GM19324 (cell line): ENCODE measurements at regions not wholly inside any gene's neighbourhood (a gene's known extent, or its start where the extent isn't known, plus 50 kb on each side); places are given as distances from the start of the nearest gene placed in this dataset.
"Not testable (repeated sequence)": the region's sequence is repeated elsewhere in the genome, so short reads cannot be mapped to it uniquely, and the experiment has no call there.

Experiments used
- ATAC-seq: cut with Tn5 transposase; IDR thresholded peaks from one replicate; pipeline ENCODE4 v1.9.1; 2021; ENCODE audit warnings: mild to moderate bottlenecking, moderate library complexity; ENCODE audit not compliant: unreplicated experiment, low FRiP score

- no peak for ATAC-seq
These were observed 212.1 kb upstream of the NETO1 start for GRCh38 chr18:73079920-73080319.

GRCh38 chr18:73060666-73061288 is 193.0 kb upstream of the NETO1 start:
- no peak for ATAC-seq

- no peak for ATAC-seq
These were observed 191.5 kb upstream of the NETO1 start for GRCh38 chr18:73059280-73059679.

- ATAC-seq = no peak
These were observed 179.9 kb upstream of the NETO1 start for GRCh38 chr18:73047688-73048087.

- no peak for ATAC-seq
These were observed 177.2 kb upstream of the NETO1 start for GRCh38 chr18:73045037-73045436.

GRCh38 chr18:73043611-73044010 is 175.8 kb upstream of the NETO1 start:
- no peak for ATAC-seq

- no peak for ATAC-seq
These were observed 175.4 kb upstream of the NETO1 start for GRCh38 chr18:73043211-73043610.

- ATAC-seq = no peak
These were observed 172.5 kb upstream of the NETO1 start for GRCh38 chr18:73040247-73040646.

- no peak for ATAC-seq
These were observed 170.5 kb upstream of the NETO1 start for GRCh38 chr18:73038336-73038735.

- no peak for ATAC-seq
These were observed 156.2 kb upstream of the NETO1 start for GRCh38 chr18:73023975-73024374.

- no peak for ATAC-seq
These were observed 141.9 kb upstream of the NETO1 start for GRCh38 chr18:73009691-73010090.

- no peak for ATAC-seq
These were observed 140.1 kb upstream of the NETO1 start for GRCh38 chr18:73007915-73008308.

- ATAC-seq = no peak
These were observed 139.6 kb upstream of the NETO1 start for GRCh38 chr18:73007195-73007914.

- ATAC-seq = no peak
These were observed 138.5 kb upstream of the NETO1 start for GRCh38 chr18:73006331-73006730.

- ATAC-seq = no peak
These were observed 136.5 kb upstream of the NETO1 start for GRCh38 chr18:73004260-73004659.

- ATAC-seq = no peak
These were observed 132.3 kb upstream of the NETO1 start for GRCh38 chr18:72999971-73000607.

- ATAC-seq = no peak
These were observed 127.8 kb upstream of the NETO1 start for GRCh38 chr18:72995558-72995957.

- no peak for ATAC-seq
These were observed 125.5 kb upstream of the NETO1 start for GRCh38 chr18:72993250-72993649.

GRCh38 chr18:72991379-72991778 is 123.6 kb upstream of the NETO1 start:
- no peak for ATAC-seq

GRCh38 chr18:72987570-72987969 is 119.8 kb upstream of the NETO1 start:
- not testable (repeated sequence) for ATAC-seq

- no peak for ATAC-seq
These were observed 118.3 kb upstream of the NETO1 start for GRCh38 chr18:72986103-72986502.

- no peak for ATAC-seq
These were observed 117.9 kb upstream of the NETO1 start for GRCh38 chr18:72985686-72986085.
